Heart left ventricle (tissue), 13 donors: ENCODE measurements at regions not wholly inside any gene's neighbourhood (a gene's known extent, or its start where the extent isn't known, plus 50 kb on each side); places are given as distances from the start of the nearest gene placed in this dataset.

ENCODE experiments used
- CTCF ChIP-seq, 12 donors: fragments of 200-600 bp; sonication (generic) in 4 of 12; IDR thresholded peaks; one replicate each; pipeline versions ENCODE4 v1.5.0 to v1.8.0; 2018 to 2022; ENCODE audit warnings: antibody characterized with exemption in 12 of 12, mild to moderate bottlenecking in 5 of 12
- POLR2A ChIP-seq, 2 donors: fragments of 450-650 bp; IDR thresholded peaks; one replicate each; pipeline ENCODE4 v1.6.1; 2017; ENCODE audit warnings: antibody characterized with exemption in 2 of 2, mild to moderate bottlenecking in 2 of 2, moderate library complexity in 2 of 2
- donor health status: ischemic (EF 13 %, LVEDD 7.1; RV severe dilation, severe dysfunction).
- donor health status: DM: no; HTN: yes; CAD: no.
- donor health status: DM: no; HTN: no; CAD: no.
- donor health status: ischemic (EF 25% LVEDD 6.9; RV normal size, moderate dysfunction).
- donor health status: ischemic (EF 25% LVEDD 5.7; RV mildly dilated, moderate dysfunction).
- donor health status: ischemic (EF 35%, LVEDD 5.7; RV mildly dilated, moderate dysfunction).
- donor health status: nonischemic (EF 11% LVEDD 7.7; RV severe dilation, severe dysfunction).
- donor health status: DM: yes; HTN: yes; CAD: no.
- donor health status: PGD.
- donor health status: ischemic (EF 29% LVEDD 5.4; RV normal size, mild dysfunction).
- donor health status: nonischemic (EF 23%, LVEDD 6.1; RV moderate dilation, normal function).

GRCh38 chr3:146912241-146913015, 307.3 kb upstream of the PLSCR5 start:
- TF ChIP-seq CTCF (IDR thresholded peaks at IDR 0.05) (no peak), POLR2A (IDR thresholded peaks at IDR 0.05) (no peak)
